WERI-Rb-1 (cell line): ENCODE measurements at regions not wholly inside any gene's neighbourhood (a gene's known extent, or its start where the extent isn't known, plus 50 kb on each side); places are given as distances from the start of the nearest gene placed in this dataset.

Experiments
- DNase-seq: peaks from one replicate; pipeline ENCODE4 v3.0.0-alpha.2; 2020
- H3K27ac ChIP-seq: fragments of 250-450 bp; sonication (Bioruptor Pico); 2 replicates; pipeline ENCODE4 v1.5.1; 2020; ENCODE audit warnings: mild to moderate bottlenecking, moderate library complexity
- H3K27me3 ChIP-seq: fragments of 250-450 bp; sonication (Bioruptor Pico); 2 replicates; pipeline ENCODE4 v1.5.1; 2021; ENCODE audit warnings: mild to moderate bottlenecking, low read depth, moderate library complexity; ENCODE audit not compliant: insufficient read depth, severe bottlenecking
- H3K36me3 ChIP-seq: fragments of 250-450 bp; sonication (Bioruptor Pico); 2 replicates; pipeline ENCODE4 v1.5.1; 2020; ENCODE audit warnings: mild to moderate bottlenecking, moderate library complexity
- H3K4me3 ChIP-seq: 2 replicates; pipeline ENCODE4 v1.5.1; 2011; ENCODE audit warnings: low read depth, mild to moderate bottlenecking, control low read depth, low read length
- H3K9me3 ChIP-seq: fragments of 250-450 bp; sonication (Bioruptor Pico); 2 replicates; pipeline ENCODE4 v1.5.1; 2021; ENCODE audit warnings: mild to moderate bottlenecking, moderate library complexity; ENCODE audit not compliant: severe bottlenecking
- TF ChIP-seq, protein P1 (sequence below): IDR thresholded peaks from 2 replicates; pipeline ENCODE4 v1.5.1; 2011; ENCODE audit warnings: low read depth, mild to moderate bottlenecking, control low read depth, inconsistent platforms, low read length

DNA sequence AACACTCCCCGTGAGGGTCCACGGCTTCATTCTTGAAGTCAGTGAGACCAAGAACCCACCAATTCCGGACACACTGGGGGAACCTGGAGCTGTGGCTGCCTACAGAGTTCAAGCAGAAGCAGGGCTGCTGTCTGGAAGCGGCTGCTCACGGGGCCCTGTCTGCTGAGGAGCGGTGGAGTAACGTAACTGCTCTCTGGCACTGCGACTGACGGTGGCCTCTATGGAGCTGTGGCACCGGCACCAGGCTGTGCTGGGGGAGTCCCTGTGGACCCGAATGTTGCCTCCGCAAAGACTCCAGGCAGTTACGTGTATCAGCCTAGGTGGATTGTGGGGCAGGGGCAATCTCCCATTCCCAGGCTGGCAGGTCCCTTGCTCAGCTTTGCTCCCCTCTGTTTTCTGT, 703.3 kb upstream of the FRG1 start:
- H3K9me3 ChIP-seq: peaks cover 10% of the 10 kb centered on the region
- no peak overlapping the region for H3K27ac ChIP-seq
- no peak for DNase-seq
- TF ChIP-seq, protein P1, sequence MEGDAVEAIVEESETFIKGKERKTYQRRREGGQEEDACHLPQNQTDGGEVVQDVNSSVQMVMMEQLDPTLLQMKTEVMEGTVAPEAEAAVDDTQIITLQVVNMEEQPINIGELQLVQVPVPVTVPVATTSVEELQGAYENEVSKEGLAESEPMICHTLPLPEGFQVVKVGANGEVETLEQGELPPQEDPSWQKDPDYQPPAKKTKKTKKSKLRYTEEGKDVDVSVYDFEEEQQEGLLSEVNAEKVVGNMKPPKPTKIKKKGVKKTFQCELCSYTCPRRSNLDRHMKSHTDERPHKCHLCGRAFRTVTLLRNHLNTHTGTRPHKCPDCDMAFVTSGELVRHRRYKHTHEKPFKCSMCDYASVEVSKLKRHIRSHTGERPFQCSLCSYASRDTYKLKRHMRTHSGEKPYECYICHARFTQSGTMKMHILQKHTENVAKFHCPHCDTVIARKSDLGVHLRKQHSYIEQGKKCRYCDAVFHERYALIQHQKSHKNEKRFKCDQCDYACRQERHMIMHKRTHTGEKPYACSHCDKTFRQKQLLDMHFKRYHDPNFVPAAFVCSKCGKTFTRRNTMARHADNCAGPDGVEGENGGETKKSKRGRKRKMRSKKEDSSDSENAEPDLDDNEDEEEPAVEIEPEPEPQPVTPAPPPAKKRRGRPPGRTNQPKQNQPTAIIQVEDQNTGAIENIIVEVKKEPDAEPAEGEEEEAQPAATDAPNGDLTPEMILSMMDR: no peak
- H3K4me3 ChIP-seq: no peak overlapping the region
- H3K27me3 ChIP-seq: peaks cover 21% of the 10 kb centered on the region
- no peaks in the 10 kb centered on the region for H3K36me3 ChIP-seq

DNA sequence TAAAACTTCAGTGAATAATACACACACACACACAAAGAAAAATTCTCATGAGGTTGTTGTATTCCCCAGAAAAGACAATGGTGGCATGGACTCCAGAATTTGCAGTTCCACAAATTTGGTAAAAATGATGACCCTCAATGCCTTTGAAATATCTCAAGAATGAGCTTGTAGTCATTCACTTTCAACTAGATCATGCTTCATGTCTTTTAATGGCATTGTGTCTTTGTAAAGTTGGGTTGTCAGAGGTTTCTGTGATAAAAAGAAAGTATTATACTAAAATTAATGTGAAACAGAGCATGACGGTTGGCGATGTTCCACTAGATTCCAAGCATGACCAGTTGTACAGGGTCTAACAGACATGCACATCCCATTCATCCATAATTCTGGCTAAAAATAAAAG, 685.0 kb upstream of the FRG1 start:
- peaks cover 21% of the 10 kb centered on the region for H3K27me3 ChIP-seq
- no peaks in the 10 kb centered on the region for H3K36me3 ChIP-seq
- H3K4me3 ChIP-seq: no peak overlapping the region
- TF ChIP-seq, protein P1: no peak
- H3K27ac ChIP-seq: no peak overlapping the region
- H3K9me3 ChIP-seq: peaks cover 2% of the 10 kb centered on the region
- DNase-seq: no peak

DNA sequence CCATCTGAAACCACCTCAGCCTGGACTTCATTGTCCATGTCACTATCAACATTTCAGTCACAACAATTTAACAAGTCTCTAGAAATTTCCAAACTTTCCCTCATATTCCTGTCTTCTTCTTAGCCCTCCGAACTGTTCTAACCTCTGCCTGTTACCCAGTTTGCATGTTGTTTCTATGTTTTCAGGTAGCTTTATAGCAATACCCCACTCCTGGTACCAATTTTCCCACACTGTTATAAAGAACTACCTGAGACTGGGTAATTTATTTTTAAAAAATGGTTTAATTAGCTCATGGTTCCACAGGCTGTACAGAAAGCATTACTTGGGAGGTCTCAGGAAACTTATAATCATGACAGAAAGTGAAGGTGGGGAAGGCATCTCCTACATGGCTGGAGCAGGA, 679.2 kb upstream of the FRG1 start:
- no peak overlapping the region for H3K4me3 ChIP-seq
- H3K27ac ChIP-seq: no peak overlapping the region
- H3K9me3 ChIP-seq: no peaks in the 10 kb centered on the region
- no peaks in the 10 kb centered on the region for H3K36me3 ChIP-seq
- H3K27me3 ChIP-seq: peaks cover 60% of the 10 kb centered on the region
- no peak for DNase-seq
- TF ChIP-seq, protein P1: no peak

DNA sequence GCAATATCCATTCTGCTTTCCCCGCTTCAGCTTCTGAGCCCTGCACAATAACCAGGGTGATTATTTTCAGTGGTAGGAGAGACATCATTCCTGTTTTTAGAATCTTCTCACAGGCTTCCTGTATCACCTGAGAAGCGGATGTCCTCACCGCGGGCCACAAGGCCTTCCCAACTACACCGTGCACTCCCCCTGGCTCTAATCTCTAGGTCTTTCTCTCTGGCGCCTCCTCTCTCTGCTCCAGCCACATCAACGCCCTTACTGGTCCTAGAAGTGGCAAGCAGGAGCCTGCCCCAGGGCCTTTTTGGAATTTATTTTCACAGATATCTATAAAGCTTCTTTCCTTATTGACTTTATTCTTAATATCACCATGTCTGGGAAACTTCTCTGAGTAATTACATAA, 675.2 kb upstream of the FRG1 start:
- no peak for DNase-seq
- TF ChIP-seq, protein P1: no peak
- H3K9me3 ChIP-seq: no peaks in the 10 kb centered on the region
- no peaks in the 10 kb centered on the region for H3K36me3 ChIP-seq
- no peak overlapping the region for H3K27ac ChIP-seq
- no peak overlapping the region for H3K4me3 ChIP-seq
- peaks cover 74% of the 10 kb centered on the region for H3K27me3 ChIP-seq

DNA sequence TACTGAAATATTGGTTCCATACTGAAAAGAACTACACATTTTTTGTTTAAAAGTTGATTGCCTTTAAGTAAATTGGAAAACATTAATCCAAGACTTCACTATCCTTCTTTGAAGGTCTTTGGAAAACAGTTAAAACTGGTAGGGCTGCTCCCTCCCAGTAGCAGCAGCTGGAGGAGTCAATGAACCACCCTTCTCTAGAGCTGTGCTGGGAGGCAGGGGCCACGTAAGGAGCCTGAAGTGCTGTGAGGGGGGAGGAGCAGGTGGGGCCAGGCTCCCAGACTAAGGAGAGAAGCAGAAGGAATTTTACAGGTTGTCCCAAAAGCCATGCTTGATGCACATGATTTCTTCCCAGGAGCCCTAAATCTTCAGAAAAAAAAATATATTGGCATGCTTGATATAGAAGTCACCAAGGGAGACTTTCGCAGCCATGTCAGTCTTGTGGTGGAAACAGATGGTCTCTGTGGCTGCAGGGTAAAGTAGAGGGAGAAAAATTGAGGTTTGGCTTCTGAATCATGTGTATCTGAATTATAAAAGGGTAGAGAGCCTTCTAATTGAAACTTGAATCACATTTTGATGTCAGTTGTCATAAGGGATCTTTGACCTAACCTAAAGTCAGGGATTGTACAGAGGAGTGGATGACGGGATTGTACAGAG, 673.2 kb upstream of the FRG1 start:
- TF ChIP-seq, protein P1: no peak
- no peak overlapping the region for H3K27ac ChIP-seq
- H3K36me3 ChIP-seq: no peaks in the 10 kb centered on the region
- no peaks in the 10 kb centered on the region for H3K9me3 ChIP-seq
- peaks cover 64% of the 10 kb centered on the region for H3K27me3 ChIP-seq
- DNase-seq: no peak
- H3K4me3 ChIP-seq: no peak overlapping the region

DNA sequence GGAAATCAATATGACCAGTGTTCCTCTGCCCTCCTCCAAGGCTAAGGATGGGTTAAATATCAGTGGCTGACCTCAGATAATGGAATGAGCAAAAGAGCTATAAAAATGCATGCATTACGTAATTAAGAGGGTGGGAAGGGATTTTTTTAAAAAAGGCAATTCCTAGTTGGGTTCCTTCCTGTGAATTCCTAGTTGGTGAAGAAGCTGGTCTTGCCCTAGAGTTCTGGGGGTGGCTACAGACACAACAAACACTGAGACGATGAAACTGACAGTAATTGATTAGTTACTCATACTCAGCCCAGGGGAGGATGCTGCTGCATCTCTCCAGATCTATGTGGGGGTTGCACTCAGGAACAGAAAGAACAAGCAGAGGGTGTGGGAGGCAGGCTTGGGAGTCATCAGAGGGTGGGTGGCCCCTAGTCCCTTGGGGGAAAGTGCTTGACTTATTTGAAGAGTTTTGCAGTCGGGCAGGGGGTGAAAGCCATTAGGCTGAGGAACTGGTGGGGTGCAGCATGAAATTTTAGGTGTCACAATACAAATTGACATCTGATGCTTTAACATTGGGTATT, 662.0 kb upstream of the FRG1 start:
- TF ChIP-seq, protein P1: no peak

More for the DNA sequence above, 662.0 kb upstream of the FRG1 start:
- Histone ChIP-seq H3K36me3 (no peaks in the 10 kb centered on the region), H3K4me3 (no peak overlapping the region), H3K27me3 (peaks cover 46% of the 10 kb centered on the region), H3K27ac (no peak overlapping the region), H3K9me3 (no peaks in the 10 kb centered on the region)
- DNase-seq: no peak
